Stimulated activated naive CD8-positive, alpha-beta T cell treated with anti-CD3 and anti-CD28 coated beads, Interleukin-15, amount 100 ng/mL, for 72 hours (primary cell): ENCODE measurements at regions not wholly inside any gene's neighbourhood (a gene's known extent, or its start where the extent isn't known, plus 50 kb on each side); places are given as distances from the start of the nearest gene placed in this dataset.
"Not testable (repeated sequence)": the region's sequence is repeated elsewhere in the genome, so short reads cannot be mapped to it uniquely, and the experiment has no call there.

Experiments
- ATAC-seq: fragments of 150-1000 bp; cut with Tn5 transposase; 2 replicates; pipeline ENCODE4 v1.10.0; 2021; ENCODE audit warnings: mild to moderate bottlenecking, moderate library complexity
- DNase-seq, 2 donors: peaks; one replicate each; pipeline ENCODE4 v3.0.0; 2021 to 2022
- H3K27ac Mint-ChIP-seq, 2 donors: one replicate each; pipeline ENCODE4 v1.8.0; 2022; ENCODE audit warnings: mild to moderate bottlenecking in 2 of 2, mixed read lengths in 2 of 2, moderate library complexity in 2 of 2
- H3K27me3 Mint-ChIP-seq: one replicate; pipeline ENCODE4 v1.8.0; 2022; ENCODE audit warnings: mixed read lengths
- H3K4me1 Mint-ChIP-seq: one replicate; pipeline ENCODE4 v1.8.0; 2022; ENCODE audit warnings: mild to moderate bottlenecking, mixed read lengths
- H3K4me3 Mint-ChIP-seq, 2 donors: one replicate each; pipeline ENCODE4 v1.8.0; 2022; ENCODE audit warnings: mild to moderate bottlenecking in 2 of 2, mixed read lengths in 2 of 2, moderate library complexity in 1 of 2
- H3K9me3 Mint-ChIP-seq, 2 donors: one replicate each; pipeline ENCODE4 v1.8.0; 2022; ENCODE audit warnings: mixed read lengths in 2 of 2

DNA sequence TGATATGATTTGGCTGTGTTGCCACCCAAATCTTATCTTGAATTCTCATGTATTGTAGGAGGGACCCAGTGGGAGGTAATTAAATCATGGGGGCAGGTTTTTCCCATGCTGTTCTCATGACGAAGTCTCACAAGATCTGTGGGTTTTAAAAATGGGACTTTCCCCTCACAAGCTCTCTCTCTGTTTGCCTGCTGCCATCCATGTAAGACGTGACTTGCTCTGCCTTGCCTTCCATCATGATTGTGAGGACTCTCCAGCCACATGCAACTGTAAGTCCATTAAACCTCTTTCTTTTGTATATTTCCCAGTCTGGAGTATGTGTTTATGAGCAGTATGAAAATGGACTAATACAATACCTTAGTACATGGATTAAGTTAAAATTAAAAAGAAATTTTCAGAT, 1094.7 kb upstream of the SLC39A10 start:
- H3K4me3 Mint-ChIP-seq: no peak overlapping the region
- no peaks in the 10 kb centered on the region for H3K4me1 Mint-ChIP-seq
- H3K9me3 Mint-ChIP-seq: no peaks in the 10 kb centered on the region
- H3K27ac Mint-ChIP-seq: no peak overlapping the region
- H3K27me3 Mint-ChIP-seq: no peaks in the 10 kb centered on the region
- no peak for DNase-seq
- no peak for ATAC-seq

GRCh38 chr2:194559964-194560363, 1097.1 kb upstream of the SLC39A10 start:
- DNase-seq (no peak), ATAC-seq (no peak)
- Mint-ChIP-seq H3K4me1 (no peaks in the 10 kb centered on the region), H3K27me3 (no peaks in the 10 kb centered on the region), H3K9me3 (no peaks in the 10 kb centered on the region), H3K27ac (peak overlapping the region in 1 of 2 donors; percentile 34), H3K4me3 (no peak overlapping the region)

GRCh38 chr2:194559523-194559922, 1097.5 kb upstream of the SLC39A10 start:
- H3K4me3 Mint-ChIP-seq: no peak overlapping the region
- H3K4me1 Mint-ChIP-seq: no peaks in the 10 kb centered on the region
- H3K9me3 Mint-ChIP-seq: no peaks in the 10 kb centered on the region
- no peaks in the 10 kb centered on the region for H3K27me3 Mint-ChIP-seq
- DNase-seq (no peak), ATAC-seq (no peak)
- H3K27ac Mint-ChIP-seq: no peak overlapping the region

DNA sequence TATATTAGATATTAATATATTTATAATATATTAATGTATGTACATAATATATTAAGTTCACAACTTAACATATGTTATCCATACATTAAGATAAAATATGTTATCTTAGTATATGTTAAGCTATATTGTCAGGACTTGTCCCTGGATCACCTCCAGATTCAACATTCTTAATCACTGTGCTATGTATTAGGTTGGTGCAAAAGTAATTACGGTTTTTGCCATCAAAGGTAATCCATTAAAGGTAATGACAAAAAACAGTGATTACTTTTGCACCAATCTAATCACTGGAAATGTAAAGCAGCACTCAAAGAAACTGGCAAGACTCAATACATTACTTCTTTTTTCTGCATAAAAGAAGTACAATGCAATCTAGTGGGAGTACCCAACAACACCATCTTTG, 1099.0 kb upstream of the SLC39A10 start:
- no peak for ATAC-seq
- no peak for DNase-seq
- Mint-ChIP-seq H3K4me1 (no peaks in the 10 kb centered on the region), H3K4me3 (no peak overlapping the region), H3K27ac (no peak overlapping the region), H3K27me3 (no peaks in the 10 kb centered on the region), H3K9me3 (no peaks in the 10 kb centered on the region)

GRCh38 chr2:194556629-194557028, 1100.4 kb upstream of the SLC39A10 start:
- H3K27me3 Mint-ChIP-seq: no peaks in the 10 kb centered on the region
- no peak overlapping the region for H3K4me3 Mint-ChIP-seq
- DNase-seq (no peak), ATAC-seq (no peak)
- no peaks in the 10 kb centered on the region for H3K4me1 Mint-ChIP-seq
- no peaks in the 10 kb centered on the region for H3K9me3 Mint-ChIP-seq
- no peak overlapping the region for H3K27ac Mint-ChIP-seq

DNA sequence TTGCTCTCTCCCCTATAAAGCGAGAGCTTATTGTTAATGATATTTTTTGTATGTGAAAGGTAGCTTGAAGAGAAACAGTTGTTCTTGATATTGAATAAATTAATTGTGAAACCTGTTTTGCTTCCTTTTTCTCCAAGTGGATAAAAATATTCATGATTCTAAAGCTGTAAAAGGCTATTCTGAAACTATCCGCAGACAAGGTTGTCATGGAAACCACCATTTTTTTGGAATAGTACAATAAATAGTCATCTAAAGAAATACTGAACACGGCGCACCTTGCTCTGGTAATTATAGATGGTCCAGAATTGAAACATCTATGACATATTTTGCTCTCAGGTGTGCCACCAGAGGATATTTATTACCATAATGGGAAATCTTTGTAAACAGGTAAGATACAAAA, 1103.0 kb upstream of the SLC39A10 start:
- H3K4me3 Mint-ChIP-seq: no peak overlapping the region
- no peaks in the 10 kb centered on the region for H3K9me3 Mint-ChIP-seq
- no peaks in the 10 kb centered on the region for H3K27me3 Mint-ChIP-seq
- no peaks in the 10 kb centered on the region for H3K4me1 Mint-ChIP-seq
- DNase-seq: no peak
- H3K27ac Mint-ChIP-seq: no peak overlapping the region
- ATAC-seq: no peak

- Mint-ChIP-seq H3K9me3 (no peaks in the 10 kb centered on the region), H3K27me3 (no peaks in the 10 kb centered on the region), H3K4me1 (no peaks in the 10 kb centered on the region), H3K4me3 (no peak overlapping the region), H3K27ac (no peak overlapping the region)
- ATAC-seq (no peak), DNase-seq (no peak)
Observed at GRCh38 chr2:194550702-194551101, 1106.3 kb upstream of the SLC39A10 start.

DNA sequence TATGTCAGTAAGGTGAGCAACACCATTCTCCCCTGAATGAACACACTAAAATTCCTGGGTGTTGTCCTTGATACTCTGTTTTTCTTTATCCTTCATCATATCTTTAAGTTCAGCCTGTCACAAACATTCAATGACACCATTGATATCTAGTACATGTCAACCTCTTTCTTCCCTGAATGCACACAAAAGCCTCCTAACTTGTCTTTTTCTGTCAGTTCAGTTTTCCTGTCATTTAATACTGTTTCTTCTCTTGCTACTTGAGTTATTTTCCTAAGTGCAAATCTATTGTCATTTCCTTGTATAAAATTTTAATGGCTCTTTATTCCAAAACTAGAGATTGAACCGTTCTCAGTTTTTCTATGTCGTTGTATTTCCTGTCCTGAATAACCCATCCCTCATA, 1107.6 kb upstream of the SLC39A10 start:
- DNase-seq: no peak
- ATAC-seq: no peak
- no peaks in the 10 kb centered on the region for H3K4me1 Mint-ChIP-seq
- no peak overlapping the region for H3K4me3 Mint-ChIP-seq
- H3K27ac Mint-ChIP-seq: peak overlapping the region in 1 of 2 donors; percentile 55
- no peaks in the 10 kb centered on the region for H3K27me3 Mint-ChIP-seq
- H3K9me3 Mint-ChIP-seq: no peaks in the 10 kb centered on the region

DNA sequence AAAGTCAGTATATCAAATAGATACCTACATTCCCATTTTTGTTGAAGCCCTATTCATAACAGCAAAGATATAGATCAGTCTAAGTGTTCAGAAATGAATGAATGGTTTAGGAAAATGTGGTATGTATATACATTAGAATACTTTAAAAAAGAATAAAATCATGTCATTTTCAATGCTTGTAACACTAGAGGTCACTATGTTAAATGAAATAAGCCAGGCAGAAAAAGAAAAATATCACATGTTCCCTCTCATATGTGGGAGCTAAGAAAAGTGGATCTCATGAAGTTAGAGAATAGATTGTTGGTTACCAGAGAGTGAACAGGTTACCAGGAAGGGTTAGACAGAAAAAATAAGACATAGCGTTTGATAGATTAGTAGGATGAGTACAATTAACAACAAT, 1111.0 kb upstream of the SLC39A10 start:
- Mint-ChIP-seq H3K9me3 (peaks cover 0 to 8% of the 10 kb centered on the region in 2 donors), H3K4me1 (no peaks in the 10 kb centered on the region), H3K4me3 (no peak overlapping the region)

GRCh38 chr2:194539425-194539824, 1117.6 kb upstream of the SLC39A10 start:
- ATAC-seq: no peak
- peaks cover 0 to 8% of the 10 kb centered on the region in 2 donors for H3K9me3 Mint-ChIP-seq
- no peak overlapping the region for H3K27ac Mint-ChIP-seq
- H3K4me1 Mint-ChIP-seq: no peaks in the 10 kb centered on the region
- no peak overlapping the region for H3K4me3 Mint-ChIP-seq
- no peak for DNase-seq
- H3K27me3 Mint-ChIP-seq: no peaks in the 10 kb centered on the region

More for the DNA sequence above, 1111.0 kb upstream of the SLC39A10 start:
- Mint-ChIP-seq H3K27me3 (no peaks in the 10 kb centered on the region), H3K27ac (no peak overlapping the region)
- no peak for DNase-seq
- no peak for ATAC-seq

DNA sequence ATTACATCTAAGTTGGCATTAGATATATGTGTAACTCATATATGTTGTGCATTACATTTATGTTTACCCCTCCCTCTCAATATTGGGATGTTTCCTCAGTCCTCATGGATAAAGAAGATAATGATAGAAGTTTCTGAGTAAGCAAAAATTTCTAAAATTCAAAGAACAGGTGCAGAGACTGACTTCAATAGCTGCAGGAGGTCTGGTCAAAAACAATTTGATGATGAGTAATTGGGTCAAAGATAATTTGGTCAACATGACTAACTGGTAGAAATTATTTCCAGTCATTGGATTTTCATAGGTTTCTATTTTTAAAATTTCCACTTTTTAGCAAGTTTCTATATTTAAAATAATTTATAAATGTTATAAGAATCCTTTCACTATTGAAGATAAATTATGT, 1130.9 kb upstream of the SLC39A10 start:
- ATAC-seq: no peak
- H3K27me3 Mint-ChIP-seq: no peaks in the 10 kb centered on the region

GRCh38 chr2:194514281-194514680, 1142.7 kb upstream of the SLC39A10 start:
- no peaks in the 10 kb centered on the region for H3K9me3 Mint-ChIP-seq
- H3K4me1 Mint-ChIP-seq: no peaks in the 10 kb centered on the region
- no peak overlapping the region for H3K4me3 Mint-ChIP-seq
- ATAC-seq (no peak), DNase-seq (no peak)
- H3K27me3 Mint-ChIP-seq: no peaks in the 10 kb centered on the region
- no peak overlapping the region for H3K27ac Mint-ChIP-seq

More for the DNA sequence above, 1130.9 kb upstream of the SLC39A10 start:
- Mint-ChIP-seq H3K27ac (no peak overlapping the region), H3K4me3 (no peak overlapping the region), H3K9me3 (no peaks in the 10 kb centered on the region), H3K4me1 (no peaks in the 10 kb centered on the region)
- no peak for DNase-seq

GRCh38 chr2:194511070-194511469, 1146.0 kb upstream of the SLC39A10 start:
- H3K4me3 Mint-ChIP-seq, H3K27ac Mint-ChIP-seq, ATAC-seq, H3K27me3 Mint-ChIP-seq, DNase-seq, H3K9me3 Mint-ChIP-seq, H3K4me1 Mint-ChIP-seq: not testable (repeated sequence)

GRCh38 chr2:194504876-194505275, 1152.2 kb upstream of the SLC39A10 start:
- not testable (repeated sequence) for ATAC-seq, H3K9me3 Mint-ChIP-seq, H3K4me3 Mint-ChIP-seq, H3K27me3 Mint-ChIP-seq, H3K27ac Mint-ChIP-seq, DNase-seq, H3K4me1 Mint-ChIP-seq

- no peak for ATAC-seq
- Mint-ChIP-seq H3K9me3 (no peaks in the 10 kb centered on the region), H3K4me1 (no peaks in the 10 kb centered on the region), H3K27ac (no peak overlapping the region), H3K4me3 (no peak overlapping the region), H3K27me3 (no peaks in the 10 kb centered on the region)
- no peak for DNase-seq
Observed at GRCh38 chr2:194495046-194495445, 1162.0 kb upstream of the SLC39A10 start.

DNA sequence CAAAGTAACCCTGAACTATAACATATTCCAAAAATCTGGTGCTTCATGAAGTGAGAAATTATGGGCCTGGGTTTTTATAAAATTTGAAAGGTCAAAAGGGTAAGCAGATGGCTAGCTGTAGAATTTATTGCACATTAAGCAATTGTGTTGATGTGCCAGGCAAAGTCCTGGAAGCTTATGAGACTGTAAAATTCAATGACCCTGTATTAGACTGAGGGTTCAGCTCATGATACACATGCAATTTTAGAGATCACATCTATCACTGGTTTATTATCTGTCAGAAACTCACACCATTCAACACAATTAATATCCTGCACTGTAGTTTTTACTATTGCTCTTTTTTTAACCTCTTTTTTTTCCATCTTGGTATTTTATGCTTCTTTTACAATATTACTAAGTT, 1162.6 kb upstream of the SLC39A10 start:
- Mint-ChIP-seq H3K4me3 (no peak overlapping the region), H3K9me3 (no peaks in the 10 kb centered on the region), H3K27ac (no peak overlapping the region), H3K4me1 (no peaks in the 10 kb centered on the region), H3K27me3 (no peaks in the 10 kb centered on the region)
- no peak for ATAC-seq
- DNase-seq: no peak

- Mint-ChIP-seq H3K27me3 (no peaks in the 10 kb centered on the region), H3K4me3 (no peak overlapping the region), H3K9me3 (no peaks in the 10 kb centered on the region), H3K4me1 (no peaks in the 10 kb centered on the region), H3K27ac (no peak overlapping the region)
- DNase-seq: no peak
- peak; percentile 55 for ATAC-seq
Observed at GRCh38 chr2:194491409-194492115, 1165.5 kb upstream of the SLC39A10 start.
